ENCODE measurements at regions not wholly inside any gene's neighbourhood (a gene's known extent, or its start where the extent isn't known, plus 50 kb on each side); places are given as distances from the start of the nearest gene placed in this dataset.

DNA sequence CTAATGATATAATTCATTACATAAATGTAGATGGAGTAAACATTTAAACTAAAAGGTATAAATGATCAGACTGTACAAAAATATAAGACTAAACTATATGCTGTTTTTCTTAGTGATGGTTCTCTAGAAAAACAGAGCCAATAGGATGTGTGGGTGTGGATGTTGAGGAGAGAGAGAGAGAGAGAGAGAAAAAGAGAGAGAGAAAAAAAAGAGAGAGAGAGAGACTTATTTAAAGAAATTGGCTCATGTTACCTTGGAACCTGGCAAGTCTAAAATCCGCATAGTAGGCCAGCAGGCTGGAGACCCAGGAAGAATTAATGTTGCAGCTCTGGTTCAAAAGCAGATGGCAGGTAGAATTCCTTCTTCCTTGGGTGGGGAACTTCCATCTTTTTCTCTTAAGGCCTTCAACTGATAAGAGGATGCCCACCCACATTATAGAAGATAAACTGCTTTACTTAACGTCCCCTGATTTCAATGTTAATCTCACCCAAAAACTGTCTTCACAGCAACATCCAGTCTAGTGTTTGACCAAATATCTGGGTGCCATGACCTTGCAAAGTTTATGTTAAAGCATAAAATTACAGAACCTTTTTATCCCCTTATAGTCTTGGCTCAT is 74.3 kb upstream of the KCNJ15 start:
- Histone ChIP-seq H3K27ac (no peak overlapping the region), H3K36me3 (ENCODE audit: low read depth, missing control alignments) (no peaks in the 10 kb centered on the region), H3K4me1 (no peaks in the 10 kb centered on the region), H3K27me3 (no peaks in the 10 kb centered on the region), H3K4me3 (no peak overlapping the region), H3K9me3 (no peaks in the 10 kb centered on the region)
- DNase-seq = no peak
- intact Hi-C loops (cut with DNase I; ENCODE audit: low total_unique reads) = no loop called here
- TF ChIP-seq, protein P1, sequence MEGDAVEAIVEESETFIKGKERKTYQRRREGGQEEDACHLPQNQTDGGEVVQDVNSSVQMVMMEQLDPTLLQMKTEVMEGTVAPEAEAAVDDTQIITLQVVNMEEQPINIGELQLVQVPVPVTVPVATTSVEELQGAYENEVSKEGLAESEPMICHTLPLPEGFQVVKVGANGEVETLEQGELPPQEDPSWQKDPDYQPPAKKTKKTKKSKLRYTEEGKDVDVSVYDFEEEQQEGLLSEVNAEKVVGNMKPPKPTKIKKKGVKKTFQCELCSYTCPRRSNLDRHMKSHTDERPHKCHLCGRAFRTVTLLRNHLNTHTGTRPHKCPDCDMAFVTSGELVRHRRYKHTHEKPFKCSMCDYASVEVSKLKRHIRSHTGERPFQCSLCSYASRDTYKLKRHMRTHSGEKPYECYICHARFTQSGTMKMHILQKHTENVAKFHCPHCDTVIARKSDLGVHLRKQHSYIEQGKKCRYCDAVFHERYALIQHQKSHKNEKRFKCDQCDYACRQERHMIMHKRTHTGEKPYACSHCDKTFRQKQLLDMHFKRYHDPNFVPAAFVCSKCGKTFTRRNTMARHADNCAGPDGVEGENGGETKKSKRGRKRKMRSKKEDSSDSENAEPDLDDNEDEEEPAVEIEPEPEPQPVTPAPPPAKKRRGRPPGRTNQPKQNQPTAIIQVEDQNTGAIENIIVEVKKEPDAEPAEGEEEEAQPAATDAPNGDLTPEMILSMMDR (IDR thresholded peaks at IDR 0.05) = no peak
- TF ChIP-seq POLR2A (IDR thresholded peaks at IDR 0.05) = no peak
- WGBS, 2 donors = 64 to 67% methylated on average over 2 of the region's 2 CpGs

DNA sequence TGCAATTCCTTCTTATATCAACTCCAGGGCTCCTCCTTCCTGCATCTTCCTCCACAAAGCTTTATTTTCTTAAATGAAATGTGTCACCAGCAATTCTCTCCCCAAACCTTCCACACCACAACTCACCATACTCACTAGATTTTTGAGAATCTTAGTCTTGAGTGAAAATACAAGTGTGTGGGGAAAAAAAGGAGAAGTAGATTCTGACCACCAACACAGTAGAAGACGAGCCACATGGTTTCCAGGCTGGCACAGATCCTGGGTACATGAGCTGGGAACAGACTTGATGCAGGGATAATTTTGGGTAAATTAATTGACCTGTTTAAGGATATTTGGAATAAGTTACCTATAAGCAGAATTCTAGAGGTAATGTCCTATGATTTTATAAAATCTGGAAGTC is 72.8 kb upstream of the KCNJ15 start:
- no peak for DNase-seq
- no peaks in the 10 kb centered on the region for H3K4me1 ChIP-seq
- no peaks in the 10 kb centered on the region for H3K27me3 ChIP-seq
- 78 to 94% methylated on average over 1 of the region's 1 CpG for WGBS, 2 donors
- TF ChIP-seq, protein P1 (IDR thresholded peaks at IDR 0.05) = no peak
- no peak for TF ChIP-seq POLR2A (IDR thresholded peaks at IDR 0.05)
- no peaks in the 10 kb centered on the region for H3K36me3 ChIP-seq (ENCODE audit: low read depth, missing control alignments)
- no peaks in the 10 kb centered on the region for H3K9me3 ChIP-seq
- no peak overlapping the region for H3K27ac ChIP-seq
- intact Hi-C loops (cut with DNase I; ENCODE audit: low total_unique reads) = no loop called here
- H3K4me3 ChIP-seq = no peak overlapping the region

DNA sequence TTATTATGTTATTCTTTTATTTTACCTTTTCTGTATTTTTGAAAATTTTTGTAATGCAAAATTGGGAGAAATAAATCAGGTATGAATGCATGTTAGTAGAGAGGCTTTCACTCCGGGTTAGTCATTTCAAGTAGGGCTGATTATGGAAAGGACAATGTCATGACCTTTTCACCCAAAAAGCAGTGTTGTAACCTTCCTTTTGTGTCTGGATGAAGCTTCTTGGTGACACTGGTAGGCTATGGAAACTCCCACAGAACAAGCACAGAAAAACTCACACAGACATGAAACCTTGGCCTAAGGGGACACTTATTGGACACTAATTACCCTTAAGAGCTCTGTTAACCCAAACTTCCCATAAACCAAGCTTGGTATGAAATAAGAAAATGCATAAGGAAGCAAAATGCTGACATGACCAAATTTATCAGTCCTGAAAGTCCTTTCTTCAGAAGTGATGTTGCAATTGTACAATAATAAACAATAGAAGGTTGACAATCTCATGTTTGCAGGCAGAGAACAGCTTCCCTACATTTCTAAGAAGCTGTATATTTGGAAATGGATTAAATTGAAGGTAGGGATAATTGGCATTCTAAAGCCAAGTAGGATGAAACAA is 70.0 kb upstream of the KCNJ15 start:
- TF ChIP-seq, protein P1 (IDR thresholded peaks at IDR 0.05) = no peak
- TF ChIP-seq POLR2A (IDR thresholded peaks at IDR 0.05) = no peak
- DNase-seq = no peak
- Histone ChIP-seq H3K4me1 (no peaks in the 10 kb centered on the region), H3K9me3 (no peaks in the 10 kb centered on the region), H3K4me3 (no peak overlapping the region), H3K27ac (no peak overlapping the region), H3K27me3 (no peaks in the 10 kb centered on the region), H3K36me3 (ENCODE audit: low read depth, missing control alignments) (no peaks in the 10 kb centered on the region)
- intact Hi-C loops (cut with DNase I; ENCODE audit: low total_unique reads) = no loop called here
- 89 to 93% methylated on average over 1 of the region's 1 CpG for WGBS, 2 donors

DNA sequence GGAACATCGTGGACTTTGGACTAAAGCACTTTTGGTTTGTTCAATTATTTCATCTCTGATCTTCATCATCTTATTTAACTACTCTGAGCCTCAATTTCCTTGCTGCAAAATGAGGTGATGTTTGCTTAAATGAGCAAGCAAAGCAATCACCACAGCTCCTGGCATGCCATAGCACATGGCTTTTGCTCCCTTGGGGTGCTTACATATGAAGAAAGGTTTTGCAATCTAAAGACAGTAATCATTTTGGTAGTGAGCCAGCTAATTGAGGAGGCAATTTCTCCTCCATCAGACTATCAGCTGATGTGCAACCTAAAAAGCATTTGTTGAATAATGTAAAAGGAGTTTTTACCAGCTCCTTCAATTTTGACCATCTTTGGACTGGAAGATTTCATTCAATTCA is 68.8 kb upstream of the KCNJ15 start:
- no peak for DNase-seq
- H3K4me3 ChIP-seq = no peak overlapping the region
- H3K27me3 ChIP-seq = no peaks in the 10 kb centered on the region
- H3K27ac ChIP-seq = no peak overlapping the region
- intact Hi-C loops (cut with DNase I; ENCODE audit: low total_unique reads) = no loop called here
- H3K36me3 ChIP-seq (ENCODE audit: low read depth, missing control alignments) = no peaks in the 10 kb centered on the region
- no peaks in the 10 kb centered on the region for H3K9me3 ChIP-seq
- 88 to 100% methylated on average over 1 of the region's 1 CpG for WGBS, 2 donors
- no peak for TF ChIP-seq POLR2A (IDR thresholded peaks at IDR 0.05)
- TF ChIP-seq, protein P1 (IDR thresholded peaks at IDR 0.05) = no peak
- H3K4me1 ChIP-seq = no peaks in the 10 kb centered on the region

DNA sequence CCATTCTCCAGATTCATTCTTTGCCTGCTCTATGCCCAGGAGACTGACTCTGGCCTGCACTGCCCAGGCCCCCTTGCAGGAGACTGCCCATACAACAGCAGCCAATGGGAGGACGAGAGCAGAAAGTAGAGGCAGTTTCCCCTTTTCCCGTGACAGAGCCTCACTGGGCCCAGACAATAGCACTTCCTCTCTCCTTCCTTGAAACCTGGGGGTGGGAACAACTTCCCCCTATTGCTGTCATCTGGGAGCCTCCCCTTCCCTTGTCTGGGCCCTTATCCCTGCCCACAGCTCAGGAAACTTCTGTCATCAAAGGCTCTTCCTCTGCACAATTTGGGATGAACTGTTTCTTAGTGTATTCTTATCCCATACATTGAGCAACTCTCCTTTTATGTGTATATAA is 60.8 kb upstream of the KCNJ15 start:
- no peak for DNase-seq
- H3K27ac ChIP-seq = no peak overlapping the region
- WGBS, 2 donors = 64 to 70% methylated on average over 2 of the region's 2 CpGs
- no peak overlapping the region for H3K4me3 ChIP-seq
- no peak for TF ChIP-seq POLR2A (IDR thresholded peaks at IDR 0.05)
- TF ChIP-seq, protein P1 (IDR thresholded peaks at IDR 0.05) = no peak
- H3K4me1 ChIP-seq = no peaks in the 10 kb centered on the region
- intact Hi-C loops (cut with DNase I; ENCODE audit: low total_unique reads) = no loop called here
- no peaks in the 10 kb centered on the region for H3K27me3 ChIP-seq
- no peaks in the 10 kb centered on the region for H3K36me3 ChIP-seq (ENCODE audit: low read depth, missing control alignments)
- no peaks in the 10 kb centered on the region for H3K9me3 ChIP-seq
